ENCODE measurements at regions not wholly inside any gene's neighbourhood (a gene's known extent, or its start where the extent isn't known, plus 50 kb on each side); places are given as distances from the start of the nearest gene placed in this dataset.

- Mint-ChIP-seq H3K9me3 (peaks cover 4% of the 10 kb centered on the region), H3K27me3 (no peaks in the 10 kb centered on the region), H3K36me3 (ENCODE audit: low read depth) (no peaks in the 10 kb centered on the region), H3K4me3 (no peak overlapping the region), H3K27ac (no peak overlapping the region), H3K4me1 (no peaks in the 10 kb centered on the region)
- CTCF ChIA-PET: no interaction called here
- no peak for DNase-seq
- POLR2A ChIA-PET: no interaction called here
Measured at GRCh38 chr1:67960766-67961165, 89.7 kb downstream of the DIRAS3 start.

DNA sequence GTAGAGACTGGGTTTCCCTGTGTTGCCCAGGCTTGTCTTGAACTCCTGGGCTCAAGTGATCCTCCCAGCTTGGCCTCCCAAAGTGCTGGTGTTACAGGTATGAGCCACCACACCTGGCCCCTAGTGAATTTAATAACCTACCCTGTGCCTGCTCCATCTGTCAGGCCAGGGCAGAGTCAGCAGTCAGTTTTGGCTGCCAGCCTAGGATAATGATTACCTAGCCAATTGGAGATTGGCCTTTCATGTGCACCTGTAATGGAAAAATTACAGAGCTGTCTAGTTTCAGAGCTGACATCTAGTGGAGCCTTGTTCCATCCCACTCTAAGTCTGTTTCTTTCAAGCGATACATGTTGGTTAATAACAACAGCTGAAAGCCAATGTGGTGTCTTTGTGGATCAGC, 92.0 kb downstream of the DIRAS3 start:
- peaks cover 2% of the 10 kb centered on the region for H3K9me3 Mint-ChIP-seq
- H3K36me3 Mint-ChIP-seq (ENCODE audit: low read depth): no peaks in the 10 kb centered on the region
- H3K4me3 Mint-ChIP-seq: no peak overlapping the region
- POLR2A ChIA-PET: no interaction called here
- peaks cover 5% of the 10 kb centered on the region for H3K27me3 Mint-ChIP-seq
- no peaks in the 10 kb centered on the region for H3K4me1 Mint-ChIP-seq
- H3K27ac Mint-ChIP-seq: no peak overlapping the region
- CTCF ChIA-PET: no interaction called here
- DNase-seq: no peak

DNA sequence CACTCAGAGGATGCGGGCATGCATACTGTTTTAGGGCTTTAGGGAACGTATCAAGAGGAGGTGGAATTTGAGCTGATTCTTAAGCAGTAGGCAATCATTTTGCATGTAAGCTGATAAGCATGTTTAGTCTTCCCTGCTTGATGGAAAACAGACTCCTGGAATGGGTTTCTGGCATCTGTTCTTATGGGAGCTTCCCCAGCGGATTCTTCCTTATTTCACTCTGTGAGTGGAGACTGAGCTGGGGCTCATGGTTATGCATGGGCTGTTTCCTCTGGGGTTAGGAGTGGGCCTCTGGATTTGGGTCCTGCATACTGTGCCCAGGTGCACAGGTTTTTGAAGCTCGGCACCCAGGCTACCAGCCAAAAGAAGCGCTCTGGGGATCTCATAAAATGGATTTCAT, 93.4 kb downstream of the DIRAS3 start:
- no peaks in the 10 kb centered on the region for H3K36me3 Mint-ChIP-seq (ENCODE audit: low read depth)
- no peak overlapping the region for H3K4me3 Mint-ChIP-seq
- no peaks in the 10 kb centered on the region for H3K4me1 Mint-ChIP-seq
- ChIA-PET POLR2A (no interaction called here), CTCF (no interaction called here)
- peaks cover 5% of the 10 kb centered on the region for H3K27me3 Mint-ChIP-seq
- H3K27ac Mint-ChIP-seq: no peak overlapping the region
- DNase-seq: no peak
- H3K9me3 Mint-ChIP-seq: no peaks in the 10 kb centered on the region

GRCh38 chr1:67956116-67956515, 94.3 kb downstream of the DIRAS3 start:
- POLR2A ChIA-PET: no interaction called here
- Mint-ChIP-seq H3K27ac (no peak overlapping the region), H3K36me3 (ENCODE audit: low read depth) (no peaks in the 10 kb centered on the region), H3K4me1 (no peaks in the 10 kb centered on the region), H3K27me3 (peaks cover 5% of the 10 kb centered on the region), H3K9me3 (no peaks in the 10 kb centered on the region), H3K4me3 (no peak overlapping the region)
- CTCF ChIA-PET: no interaction called here
- no peak for DNase-seq

DNA sequence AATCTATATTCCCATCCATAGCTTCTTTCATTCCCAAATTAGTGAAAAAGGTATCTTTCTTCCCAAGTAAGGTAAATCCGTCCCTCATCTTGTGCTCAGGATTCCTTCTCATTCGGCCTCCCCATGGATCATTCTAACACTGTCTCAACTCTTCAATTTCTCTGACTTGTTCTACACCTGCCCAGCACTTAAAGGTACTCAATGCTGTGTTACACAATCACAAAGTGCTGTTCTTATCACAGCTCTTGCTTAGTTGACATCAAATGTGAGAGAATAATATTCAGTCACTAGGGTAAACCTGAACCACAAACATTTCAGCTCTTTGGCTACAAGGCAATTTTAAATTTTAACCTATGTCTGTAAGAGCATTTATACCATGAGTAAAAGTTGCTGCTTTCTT, 94.8 kb downstream of the DIRAS3 start:
- DNase-seq: no peak
- POLR2A ChIA-PET: no interaction called here
- Mint-ChIP-seq H3K4me3 (no peak overlapping the region), H3K36me3 (ENCODE audit: low read depth) (no peaks in the 10 kb centered on the region), H3K27me3 (peaks cover 5% of the 10 kb centered on the region), H3K4me1 (no peaks in the 10 kb centered on the region), H3K27ac (no peak overlapping the region), H3K9me3 (no peaks in the 10 kb centered on the region)
- CTCF ChIA-PET: no interaction called here

GRCh38 chr1:67953301-67953700, 97.1 kb downstream of the DIRAS3 start:
- Mint-ChIP-seq H3K36me3 (ENCODE audit: low read depth) (no peaks in the 10 kb centered on the region), H3K4me1 (no peaks in the 10 kb centered on the region), H3K27me3 (peaks cover 5% of the 10 kb centered on the region), H3K27ac (no peak overlapping the region), H3K4me3 (no peak overlapping the region), H3K9me3 (no peaks in the 10 kb centered on the region)
- ChIA-PET POLR2A (no interaction called here), CTCF (no interaction called here)
- no peak for DNase-seq

DNA sequence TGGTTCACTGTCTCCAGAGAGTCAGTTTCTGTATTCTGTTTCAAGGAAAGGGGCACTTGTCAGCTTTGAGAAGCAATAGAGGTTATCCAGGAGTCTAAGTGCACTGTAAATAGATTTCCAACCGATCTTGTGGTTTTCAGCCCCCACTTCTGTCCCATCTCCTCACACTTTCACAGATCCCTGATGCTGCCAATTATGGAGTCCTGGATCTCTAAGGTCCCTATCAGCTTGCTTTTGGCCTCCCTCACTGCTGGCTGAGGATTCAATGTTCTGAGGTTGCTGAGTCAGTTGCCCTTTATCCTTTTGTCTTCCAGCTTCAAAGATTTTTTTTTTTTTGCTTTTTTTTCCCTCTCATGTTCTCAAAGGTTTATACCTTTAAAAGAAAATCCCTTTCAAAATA, 98.4 kb downstream of the DIRAS3 start:
- ChIA-PET CTCF (interaction anchor here (0.6 kb wide), 1 partner anchor 312 kb away, joined by 3 read pairs; no protein-coding TSS in a partner anchor), POLR2A (no interaction called here)
- Mint-ChIP-seq H3K4me1 (no peaks in the 10 kb centered on the region), H3K9me3 (no peaks in the 10 kb centered on the region), H3K36me3 (ENCODE audit: low read depth) (no peaks in the 10 kb centered on the region), H3K4me3 (no peak overlapping the region), H3K27me3 (peaks cover 5% of the 10 kb centered on the region), H3K27ac (no peak overlapping the region)
- no peak for DNase-seq

GRCh38 chr1:67951014-67951413, 99.4 kb downstream of the DIRAS3 start:
- DNase-seq: no peak
- no peak overlapping the region for H3K27ac Mint-ChIP-seq
- POLR2A ChIA-PET: no interaction called here
- peaks cover 5% of the 10 kb centered on the region for H3K27me3 Mint-ChIP-seq
- CTCF ChIA-PET: interaction anchor here (1.7 kb wide), 1 partner anchor 16 kb away, joined by 3 read pairs; no protein-coding TSS in a partner anchor
- H3K9me3 Mint-ChIP-seq: no peaks in the 10 kb centered on the region
- no peaks in the 10 kb centered on the region for H3K4me1 Mint-ChIP-seq
- no peaks in the 10 kb centered on the region for H3K36me3 Mint-ChIP-seq (ENCODE audit: low read depth)
- H3K4me3 Mint-ChIP-seq: no peak overlapping the region

GRCh38 chr1:67948151-67949080, 102.0 kb downstream of the DIRAS3 start:
- no peaks in the 10 kb centered on the region for H3K36me3 Mint-ChIP-seq (ENCODE audit: low read depth)
- no peaks in the 10 kb centered on the region for H3K9me3 Mint-ChIP-seq
- POLR2A ChIA-PET: no interaction called here
- no peak overlapping the region for H3K4me3 Mint-ChIP-seq
- no peak for DNase-seq
- no peak overlapping the region for H3K27ac Mint-ChIP-seq
- CTCF ChIA-PET: no interaction called here
- no peaks in the 10 kb centered on the region for H3K27me3 Mint-ChIP-seq
- H3K4me1 Mint-ChIP-seq: no peaks in the 10 kb centered on the region

DNA sequence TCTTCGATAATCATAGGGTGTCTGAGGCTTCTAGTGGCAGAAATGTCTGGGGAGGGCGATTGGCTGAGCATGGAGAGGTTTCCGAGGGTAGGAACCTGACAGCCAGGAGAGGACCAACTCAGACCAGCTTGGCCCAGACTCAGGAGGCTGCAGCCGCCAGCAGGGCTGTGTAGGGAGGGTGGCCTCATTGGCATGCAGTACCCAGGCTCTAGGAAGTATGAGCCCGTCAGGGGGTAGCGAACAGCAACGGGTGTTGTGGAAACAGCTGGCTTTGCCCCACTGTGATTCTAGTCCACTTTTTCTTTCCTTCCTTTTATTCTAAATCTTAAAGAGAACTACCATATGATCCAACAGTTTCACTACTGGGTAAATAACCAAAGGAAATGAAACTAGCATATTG, 103.3 kb downstream of the DIRAS3 start:
- no peaks in the 10 kb centered on the region for H3K27me3 Mint-ChIP-seq
- no peaks in the 10 kb centered on the region for H3K36me3 Mint-ChIP-seq (ENCODE audit: low read depth)
- ChIA-PET POLR2A (no interaction called here), CTCF (no interaction called here)
- H3K4me1 Mint-ChIP-seq: no peaks in the 10 kb centered on the region
- H3K4me3 Mint-ChIP-seq: no peak overlapping the region
- no peaks in the 10 kb centered on the region for H3K9me3 Mint-ChIP-seq
- H3K27ac Mint-ChIP-seq: no peak overlapping the region
- DNase-seq: no peak

DNA sequence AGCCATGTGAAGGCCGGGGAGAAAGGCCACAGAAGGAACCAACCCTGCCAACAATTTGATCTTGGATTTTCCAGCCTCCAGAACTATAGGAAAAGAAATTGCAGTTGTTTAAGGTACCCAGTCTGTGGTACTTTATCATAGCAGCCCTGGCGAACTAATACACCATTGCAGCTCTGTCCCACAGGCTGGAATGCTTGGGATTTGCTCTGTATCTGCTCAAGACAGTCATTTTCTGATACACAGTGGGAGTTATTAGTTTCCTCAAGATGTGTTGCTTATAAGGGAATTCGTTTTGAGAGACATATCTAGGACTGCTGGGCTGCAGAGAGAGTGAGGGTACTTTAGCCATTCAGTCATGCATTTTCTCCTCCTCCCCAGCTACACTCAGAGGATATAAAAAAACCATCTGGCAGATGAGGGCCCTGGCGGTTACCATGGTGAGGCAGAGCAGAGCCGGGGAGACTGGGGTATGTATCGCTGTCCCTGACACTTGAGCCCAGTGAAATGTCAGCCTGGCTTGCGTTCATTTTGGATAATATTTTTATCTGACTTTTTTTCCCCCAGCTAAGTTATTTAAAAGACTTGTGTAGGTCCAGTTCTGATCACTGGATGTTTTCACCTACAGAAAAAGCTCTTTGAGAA, 104.6 kb downstream of the DIRAS3 start:
- no peaks in the 10 kb centered on the region for H3K36me3 Mint-ChIP-seq (ENCODE audit: low read depth)

GRCh38 chr1:67942274-67942673, 108.2 kb downstream of the DIRAS3 start:
- ChIA-PET POLR2A (no interaction called here), CTCF (interaction anchor here (1.1 kb wide), 1 partner anchor 22 kb away, joined by 3 read pairs; no protein-coding TSS in a partner anchor)
- DNase-seq: no peak
- H3K27ac Mint-ChIP-seq: no peak overlapping the region
- H3K9me3 Mint-ChIP-seq: no peaks in the 10 kb centered on the region
- no peaks in the 10 kb centered on the region for H3K27me3 Mint-ChIP-seq
- no peak overlapping the region for H3K4me3 Mint-ChIP-seq
- H3K4me1 Mint-ChIP-seq: no peaks in the 10 kb centered on the region
- no peaks in the 10 kb centered on the region for H3K36me3 Mint-ChIP-seq (ENCODE audit: low read depth)

More for the DNA sequence above, 104.6 kb downstream of the DIRAS3 start:
- Mint-ChIP-seq H3K4me1 (no peaks in the 10 kb centered on the region), H3K9me3 (no peaks in the 10 kb centered on the region), H3K27ac (no peak overlapping the region), H3K27me3 (no peaks in the 10 kb centered on the region), H3K4me3 (no peak overlapping the region)
- POLR2A ChIA-PET: no interaction called here
- no peak for DNase-seq
- CTCF ChIA-PET: no interaction called here

DNA sequence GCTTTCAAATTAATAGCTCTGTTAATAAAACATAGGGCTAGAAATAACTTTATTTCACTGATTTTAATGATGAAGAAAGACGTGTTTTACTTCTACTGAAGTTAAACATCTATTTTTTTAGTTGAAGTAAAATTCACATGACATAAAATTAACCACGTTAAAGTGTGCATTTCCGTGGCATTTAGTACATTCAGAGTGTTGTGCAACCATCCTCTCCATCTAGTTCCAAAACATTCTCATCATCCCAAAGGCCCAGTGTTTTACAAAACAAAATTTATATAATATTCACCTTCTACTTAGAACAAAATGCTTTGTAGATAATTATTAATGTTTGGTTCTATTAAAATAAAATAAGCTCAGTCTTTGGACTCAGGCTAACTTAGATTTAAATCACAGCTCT, 108.5 kb upstream of the GNG12 start:
- no peak for DNase-seq
- CTCF ChIA-PET: interaction anchor here (1.1 kb wide), 1 partner anchor 22 kb away, joined by 3 read pairs; no protein-coding TSS in a partner anchor
- no peak overlapping the region for H3K27ac Mint-ChIP-seq
- H3K4me3 Mint-ChIP-seq: no peak overlapping the region
- POLR2A ChIA-PET: no interaction called here
- H3K4me1 Mint-ChIP-seq: no peaks in the 10 kb centered on the region
- H3K36me3 Mint-ChIP-seq (ENCODE audit: low read depth): no peaks in the 10 kb centered on the region
- no peaks in the 10 kb centered on the region for H3K9me3 Mint-ChIP-seq
- no peaks in the 10 kb centered on the region for H3K27me3 Mint-ChIP-seq

Measured in activated CD4-positive, alpha-beta T cell treated with anti-CD3 and anti-CD28 coated beads, Interleukin-2, amount 10 ng/mL, durations not matched to agents 7 days and 5 days (primary cell).